HG03095 (cell line): ENCODE measurements at regions not wholly inside any gene's neighbourhood (a gene's known extent, or its start where the extent isn't known, plus 50 kb on each side); places are given as distances from the start of the nearest gene placed in this dataset.

Source experiments
- ATAC-seq: cut with Tn5 transposase; IDR thresholded peaks from one replicate; pipeline ENCODE4 v1.9.1; 2021; ENCODE audit warnings: moderate library complexity; ENCODE audit not compliant: unreplicated experiment

DNA sequence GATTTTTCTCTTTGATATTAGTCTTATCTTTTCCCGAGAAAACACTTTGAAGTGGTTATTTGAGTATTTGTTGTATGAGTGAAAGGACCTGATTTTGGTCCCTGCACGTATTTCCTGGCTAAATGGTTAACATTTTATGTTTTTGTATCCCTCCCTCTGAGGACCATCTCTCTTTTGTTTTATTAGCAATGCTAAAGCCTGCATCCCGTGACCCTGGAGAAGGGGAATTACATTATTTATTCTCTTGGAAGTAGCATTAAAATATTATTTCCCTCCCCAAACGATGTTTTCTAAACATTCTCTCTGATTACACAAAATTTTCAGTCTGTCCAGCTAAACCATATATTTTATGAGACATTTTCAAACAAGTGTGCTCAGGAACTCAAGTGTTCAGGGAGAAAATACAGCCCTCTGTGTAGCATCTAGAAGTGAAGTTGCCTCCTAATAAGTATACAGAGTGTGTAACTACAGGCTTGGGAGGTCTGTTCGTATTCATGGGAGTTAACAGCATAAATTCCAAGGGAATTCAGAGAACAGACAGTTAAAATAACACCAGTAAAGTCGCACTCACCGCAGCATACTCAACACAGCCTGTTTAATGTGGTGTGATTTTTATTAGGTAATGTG is 163.8 kb upstream of the NPVF start:
- no peak for ATAC-seq

GRCh38 chr7:25392588-25393338 is 164.5 kb upstream of the NPVF start:
- ATAC-seq = no peak

GRCh38 chr7:25395976-25396375 is 167.7 kb upstream of the NPVF start:
- no peak for ATAC-seq

DNA sequence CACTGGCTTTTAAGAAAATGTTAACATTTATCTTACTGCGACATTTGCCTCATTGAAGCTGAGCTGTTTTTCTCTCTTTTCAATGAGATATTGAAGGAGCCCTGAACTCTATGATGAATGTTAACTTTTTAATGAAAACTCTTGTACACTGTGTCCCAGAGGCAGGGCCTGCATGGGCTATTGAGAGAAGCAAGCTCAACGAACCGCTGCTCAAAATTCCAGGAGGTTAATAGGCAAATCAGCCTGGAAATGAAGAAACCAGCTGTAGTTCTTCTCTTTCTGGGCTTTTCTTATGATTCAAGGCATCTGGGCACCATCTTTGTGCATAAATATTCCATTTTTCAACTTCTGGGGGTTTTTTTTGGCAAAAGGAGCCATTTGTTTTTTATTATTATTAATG is 168.4 kb upstream of the NPVF start:
- ATAC-seq = no peak

- ATAC-seq = no peak
Measured at GRCh38 chr7:25398418-25398817, 170.1 kb upstream of the NPVF start.

GRCh38 chr7:25399000-25399750 is 170.9 kb upstream of the NPVF start:
- ATAC-seq = no peak

DNA sequence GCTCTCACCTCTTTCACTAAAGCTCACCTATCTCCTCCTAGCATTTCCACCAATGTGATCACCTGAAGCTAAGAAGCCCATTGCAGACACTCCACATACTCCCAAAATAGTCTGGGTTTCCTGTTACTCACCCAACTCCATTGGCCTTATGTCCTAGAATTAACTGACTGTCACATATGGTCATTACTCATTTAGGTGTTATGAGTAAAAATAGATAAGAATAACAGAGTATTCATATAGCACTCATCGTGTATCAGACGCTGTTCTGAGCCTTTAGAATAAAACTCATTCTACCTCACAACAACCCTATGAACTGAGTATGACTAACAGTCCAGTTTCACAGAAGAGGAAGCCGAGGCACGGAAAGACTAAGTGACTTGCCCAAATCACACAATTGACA is 174.2 kb upstream of the NPVF start:
- ATAC-seq = no peak

DNA sequence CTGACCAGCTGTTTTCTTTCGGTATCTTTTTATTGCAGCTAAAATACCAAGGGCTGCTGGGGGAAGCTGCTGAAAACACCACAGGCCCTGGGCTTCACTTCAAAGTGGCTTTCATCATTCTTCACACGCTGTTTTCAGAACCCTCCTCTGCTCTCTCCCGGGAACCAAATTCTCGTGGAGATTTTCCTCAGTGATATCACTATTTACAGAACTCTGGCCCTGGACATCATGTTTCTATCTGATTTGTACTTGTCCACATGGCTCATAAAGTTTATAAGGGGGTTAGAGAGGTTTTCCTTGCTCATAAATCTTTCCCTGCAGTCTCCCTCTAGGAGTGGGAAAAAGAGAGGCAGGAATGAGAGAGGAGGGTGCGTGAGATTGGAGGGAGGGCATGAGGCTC is 177.4 kb upstream of the NPVF start:
- no peak for ATAC-seq

DNA sequence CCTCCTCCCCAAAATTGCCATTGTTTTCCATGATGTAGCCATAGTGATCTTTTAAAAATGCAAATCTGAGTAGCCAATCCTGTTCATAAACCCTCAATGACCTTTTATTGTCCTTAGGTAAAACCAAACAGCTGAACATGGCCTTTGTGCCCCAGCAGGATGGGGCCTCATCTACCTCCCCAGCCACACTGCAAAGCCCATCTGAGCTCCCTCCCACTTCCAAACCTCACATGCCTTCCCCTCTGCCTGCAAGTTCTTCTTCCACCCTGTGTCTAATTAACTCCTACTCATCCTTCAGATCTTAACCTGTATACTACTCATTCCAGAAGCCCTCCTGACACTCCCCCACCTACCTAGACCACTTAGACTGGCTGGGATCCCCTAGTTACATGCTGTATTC is 178.8 kb upstream of the NPVF start:
- ATAC-seq = no peak

- no peak for ATAC-seq
Measured at GRCh38 chr7:25408012-25408687, 179.9 kb upstream of the NPVF start.

DNA sequence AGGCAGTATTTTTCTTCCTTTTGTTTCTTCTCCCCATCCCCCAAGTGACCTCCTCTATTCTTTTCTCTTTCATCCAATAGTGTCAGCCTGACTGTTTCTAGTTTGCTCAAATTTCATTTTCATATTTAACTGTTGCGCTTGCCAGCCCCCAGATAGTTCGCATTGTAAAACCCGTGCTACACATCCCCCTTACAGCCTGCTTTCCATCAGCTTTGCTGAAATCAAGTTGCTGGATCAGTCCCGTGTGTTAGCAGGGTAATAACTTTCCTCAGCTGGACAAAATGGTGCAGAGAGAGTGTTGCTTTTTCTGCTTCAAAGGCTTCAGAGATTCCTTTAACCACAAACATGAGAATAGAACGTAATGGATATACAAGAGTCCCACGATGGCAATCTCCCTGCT is 180.6 kb upstream of the NPVF start:
- ATAC-seq = no peak

DNA sequence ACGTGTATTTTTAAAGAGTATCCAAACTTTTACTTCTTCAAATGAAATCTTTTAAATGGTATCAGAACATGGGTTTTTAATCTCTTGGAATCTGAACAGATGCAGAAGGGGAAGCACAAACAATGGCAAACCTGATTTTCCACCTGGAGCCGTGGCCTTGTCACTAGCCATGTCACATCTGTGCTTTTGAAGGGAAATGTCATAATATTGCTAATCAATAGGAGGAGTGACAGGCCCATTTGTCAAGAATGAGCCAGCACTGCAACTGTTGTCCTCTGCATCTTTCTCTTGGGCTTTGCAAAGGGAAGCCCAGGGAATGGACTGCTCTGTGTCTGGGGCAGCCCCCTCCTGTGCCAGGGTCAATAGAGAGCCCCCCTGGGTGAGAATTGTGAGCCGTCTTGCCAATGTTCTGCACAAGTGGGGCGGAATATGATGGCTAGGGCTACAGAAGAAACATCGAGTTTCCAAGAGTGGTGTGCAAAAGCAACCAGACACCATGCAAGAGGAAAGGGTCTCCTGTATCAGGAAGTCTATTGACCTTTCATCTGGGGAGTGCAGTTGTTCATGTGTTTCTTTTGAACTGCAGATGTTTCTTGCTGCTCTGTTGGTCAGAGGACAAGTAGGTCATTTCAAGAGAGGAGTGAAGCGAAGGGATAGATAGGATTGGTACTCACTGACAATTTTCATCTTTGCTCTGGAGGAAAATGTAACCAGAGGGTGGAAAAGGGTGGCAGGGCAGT is 181.8 kb upstream of the NPVF start:
- ATAC-seq = no peak

DNA sequence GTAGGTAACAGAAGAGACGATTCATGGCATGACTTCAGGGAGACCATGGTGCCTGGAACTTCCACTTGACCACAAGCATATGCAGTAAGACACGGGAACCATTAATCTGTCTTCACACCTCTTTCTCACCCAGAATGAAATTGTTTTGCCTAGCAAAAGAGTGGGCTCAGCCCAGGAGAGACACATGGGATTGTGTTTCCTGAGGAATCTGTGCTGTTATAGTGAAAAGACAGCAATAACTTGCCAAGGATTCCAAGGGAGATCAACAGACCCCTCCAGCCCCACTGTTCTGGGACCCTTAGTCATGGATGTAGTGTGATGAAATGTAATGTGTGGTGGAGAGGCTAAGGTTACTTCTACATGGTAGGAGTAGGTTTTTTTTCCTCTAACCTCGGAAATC is 192.5 kb upstream of the NPVF start:
- ATAC-seq = no peak

- ATAC-seq = no peak
Measured at GRCh38 chr7:25424113-25424512, 195.8 kb upstream of the NPVF start.

GRCh38 chr7:25424855-25425254 is 196.6 kb upstream of the NPVF start:
- no peak for ATAC-seq

- no peak for ATAC-seq
Measured at GRCh38 chr7:25427721-25428120, 199.4 kb upstream of the NPVF start.

DNA sequence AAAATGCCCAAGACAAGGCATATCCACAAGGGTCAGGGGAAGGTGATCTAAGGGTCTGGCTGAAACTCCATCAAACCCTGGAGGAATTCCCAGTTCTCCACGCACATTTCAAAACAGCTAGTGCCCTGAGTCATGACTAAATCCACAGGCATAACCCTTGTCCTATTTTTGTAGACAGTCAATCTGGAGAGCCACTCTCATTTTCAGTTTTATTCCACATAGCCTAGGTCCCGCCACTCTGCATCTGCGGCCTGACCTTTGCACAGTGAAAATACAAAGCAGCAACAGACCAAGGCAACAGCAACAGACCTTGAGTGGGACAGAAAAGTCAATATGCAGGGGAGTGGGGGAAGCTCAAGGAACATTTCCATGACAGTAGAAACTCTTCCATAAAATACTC is 201.4 kb upstream of the NPVF start:
- ATAC-seq = no peak

DNA sequence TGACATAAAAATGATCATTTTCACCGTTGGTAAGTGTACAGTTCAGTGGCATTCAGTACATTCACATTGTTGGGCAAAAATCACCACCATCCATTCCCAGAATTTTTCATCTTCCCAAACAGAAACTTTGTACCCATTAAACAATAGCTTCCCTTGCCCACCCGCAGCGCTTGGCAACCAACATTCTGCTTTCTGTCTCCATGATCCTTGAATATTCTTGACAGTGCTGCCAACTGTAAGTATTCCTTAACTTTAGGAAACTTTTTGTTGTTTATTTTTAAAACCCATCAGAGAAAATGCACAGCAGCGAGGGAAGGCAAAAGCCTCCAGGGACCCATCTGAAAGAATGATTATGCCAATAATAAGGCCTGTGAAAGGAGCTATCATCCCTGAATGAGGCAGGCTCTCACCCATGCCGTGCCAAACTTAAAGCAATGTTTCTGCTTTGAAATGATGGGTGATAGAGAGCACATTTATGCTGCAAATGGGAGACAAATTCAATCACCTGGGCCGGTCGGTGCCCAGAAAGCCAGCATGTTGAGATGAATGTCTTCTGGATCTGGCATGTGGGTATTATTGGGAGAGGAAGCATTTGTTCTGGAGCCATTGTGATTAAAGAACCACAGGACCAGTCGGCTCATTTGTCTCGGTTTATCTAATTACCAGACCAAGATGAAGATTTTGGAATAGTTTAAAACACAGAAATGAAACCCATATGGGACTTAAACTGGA is 202.1 kb upstream of the NPVF start:
- ATAC-seq = no peak

DNA sequence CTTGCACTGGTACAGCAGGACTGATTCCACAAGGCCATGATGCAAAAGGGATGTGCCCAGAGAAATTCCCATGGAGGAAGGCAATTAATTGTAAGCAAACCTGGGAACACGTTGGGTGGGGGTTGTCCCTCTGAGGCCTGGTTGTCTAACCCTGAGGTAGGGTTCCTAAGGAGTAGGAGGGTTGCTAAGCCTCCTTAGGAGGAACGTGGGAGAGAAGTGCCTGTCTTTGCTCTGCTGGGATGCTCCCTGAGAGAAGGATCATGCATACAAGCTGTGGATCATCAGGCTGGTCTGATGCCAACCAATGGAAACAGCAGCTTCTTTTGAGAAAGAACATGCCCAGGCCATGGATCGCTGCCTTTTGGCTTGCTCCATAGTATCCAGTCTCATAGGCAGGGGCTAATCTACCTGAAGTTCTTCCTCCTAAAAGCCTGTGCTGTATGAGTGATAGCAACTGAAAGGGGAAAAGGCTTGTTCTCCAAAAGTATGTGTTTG is 203.7 kb upstream of the NPVF start:
- no peak for ATAC-seq

DNA sequence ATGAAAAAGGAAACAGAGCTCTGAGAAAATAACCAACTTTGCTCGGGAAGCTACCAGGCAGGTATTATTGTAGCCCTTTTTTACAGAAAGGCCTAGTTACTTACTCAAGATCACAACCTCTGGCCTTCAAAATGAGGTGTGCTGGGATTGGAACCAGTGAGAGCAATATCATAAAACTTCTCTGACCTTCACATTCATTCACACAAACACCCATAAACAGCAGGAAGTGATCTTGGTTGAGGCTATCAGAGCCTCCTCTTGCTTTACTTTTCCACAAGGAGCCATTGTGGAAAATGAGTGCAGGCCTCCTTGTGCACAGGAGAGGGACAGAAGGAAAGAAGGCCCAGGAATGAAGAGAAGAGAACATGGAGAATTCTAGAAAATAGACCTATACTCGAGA is 204.5 kb upstream of the NPVF start:
- ATAC-seq = no peak
